ENCODE measurements at regions not wholly inside any gene's neighbourhood (a gene's known extent, or its start where the extent isn't known, plus 50 kb on each side); places are given as distances from the start of the nearest gene placed in this dataset.

DNA sequence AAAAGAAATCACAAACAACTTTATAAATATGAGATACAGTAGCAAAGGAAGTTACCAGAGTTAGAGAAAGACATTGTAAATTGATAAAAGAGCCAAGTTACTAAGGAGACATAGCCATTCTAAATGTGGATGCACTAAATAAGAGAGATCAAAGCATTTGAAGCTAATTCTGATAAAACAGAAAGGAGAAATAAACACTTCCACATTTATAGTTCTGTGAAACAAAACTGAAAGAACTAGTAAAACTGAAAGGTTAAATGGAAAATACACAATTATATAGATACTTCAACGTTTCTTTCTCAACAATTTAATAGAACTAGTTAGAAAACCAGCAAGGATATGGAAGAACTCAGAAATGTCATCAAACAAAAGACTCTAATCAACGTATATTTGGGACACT is 309.0 kb upstream of the CDH2 start:
- TF ChIP-seq, protein P1, sequence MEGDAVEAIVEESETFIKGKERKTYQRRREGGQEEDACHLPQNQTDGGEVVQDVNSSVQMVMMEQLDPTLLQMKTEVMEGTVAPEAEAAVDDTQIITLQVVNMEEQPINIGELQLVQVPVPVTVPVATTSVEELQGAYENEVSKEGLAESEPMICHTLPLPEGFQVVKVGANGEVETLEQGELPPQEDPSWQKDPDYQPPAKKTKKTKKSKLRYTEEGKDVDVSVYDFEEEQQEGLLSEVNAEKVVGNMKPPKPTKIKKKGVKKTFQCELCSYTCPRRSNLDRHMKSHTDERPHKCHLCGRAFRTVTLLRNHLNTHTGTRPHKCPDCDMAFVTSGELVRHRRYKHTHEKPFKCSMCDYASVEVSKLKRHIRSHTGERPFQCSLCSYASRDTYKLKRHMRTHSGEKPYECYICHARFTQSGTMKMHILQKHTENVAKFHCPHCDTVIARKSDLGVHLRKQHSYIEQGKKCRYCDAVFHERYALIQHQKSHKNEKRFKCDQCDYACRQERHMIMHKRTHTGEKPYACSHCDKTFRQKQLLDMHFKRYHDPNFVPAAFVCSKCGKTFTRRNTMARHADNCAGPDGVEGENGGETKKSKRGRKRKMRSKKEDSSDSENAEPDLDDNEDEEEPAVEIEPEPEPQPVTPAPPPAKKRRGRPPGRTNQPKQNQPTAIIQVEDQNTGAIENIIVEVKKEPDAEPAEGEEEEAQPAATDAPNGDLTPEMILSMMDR (IDR thresholded peaks at IDR 0.05), result no peak
- TF ChIP-seq, protein P2, sequence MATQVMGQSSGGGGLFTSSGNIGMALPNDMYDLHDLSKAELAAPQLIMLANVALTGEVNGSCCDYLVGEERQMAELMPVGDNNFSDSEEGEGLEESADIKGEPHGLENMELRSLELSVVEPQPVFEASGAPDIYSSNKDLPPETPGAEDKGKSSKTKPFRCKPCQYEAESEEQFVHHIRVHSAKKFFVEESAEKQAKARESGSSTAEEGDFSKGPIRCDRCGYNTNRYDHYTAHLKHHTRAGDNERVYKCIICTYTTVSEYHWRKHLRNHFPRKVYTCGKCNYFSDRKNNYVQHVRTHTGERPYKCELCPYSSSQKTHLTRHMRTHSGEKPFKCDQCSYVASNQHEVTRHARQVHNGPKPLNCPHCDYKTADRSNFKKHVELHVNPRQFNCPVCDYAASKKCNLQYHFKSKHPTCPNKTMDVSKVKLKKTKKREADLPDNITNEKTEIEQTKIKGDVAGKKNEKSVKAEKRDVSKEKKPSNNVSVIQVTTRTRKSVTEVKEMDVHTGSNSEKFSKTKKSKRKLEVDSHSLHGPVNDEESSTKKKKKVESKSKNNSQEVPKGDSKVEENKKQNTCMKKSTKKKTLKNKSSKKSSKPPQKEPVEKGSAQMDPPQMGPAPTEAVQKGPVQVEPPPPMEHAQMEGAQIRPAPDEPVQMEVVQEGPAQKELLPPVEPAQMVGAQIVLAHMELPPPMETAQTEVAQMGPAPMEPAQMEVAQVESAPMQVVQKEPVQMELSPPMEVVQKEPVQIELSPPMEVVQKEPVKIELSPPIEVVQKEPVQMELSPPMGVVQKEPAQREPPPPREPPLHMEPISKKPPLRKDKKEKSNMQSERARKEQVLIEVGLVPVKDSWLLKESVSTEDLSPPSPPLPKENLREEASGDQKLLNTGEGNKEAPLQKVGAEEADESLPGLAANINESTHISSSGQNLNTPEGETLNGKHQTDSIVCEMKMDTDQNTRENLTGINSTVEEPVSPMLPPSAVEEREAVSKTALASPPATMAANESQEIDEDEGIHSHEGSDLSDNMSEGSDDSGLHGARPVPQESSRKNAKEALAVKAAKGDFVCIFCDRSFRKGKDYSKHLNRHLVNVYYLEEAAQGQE (IDR thresholded peaks at IDR 0.05; ENCODE audit: insufficient read depth in 1 of 2, low read depth in 2 of 2, low read length in 1 of 2), result no peak
- no peak for TF ChIP-seq POLR2AphosphoS5 (IDR thresholded peaks at IDR 0.05; ENCODE audit: low read depth, low read length)

Data from Panc1 (cell line).